ENCODE measurements at regions not wholly inside any gene's neighbourhood (a gene's known extent, or its start where the extent isn't known, plus 50 kb on each side); places are given as distances from the start of the nearest gene placed in this dataset.

GRCh38 chr7:114109721-114110120 is 190.9 kb upstream of the PPP1R3A start:
- TF ChIP-seq CTCF (IDR thresholded peaks at IDR 0.05; ENCODE audit: insufficient read depth, low read length), result peak; percentile 16
- no peak for DNase-seq (ENCODE audit: low read depth)
- no peak overlapping the region for H3K4me3 ChIP-seq (ENCODE audit: low read depth, low read length)

- peak; percentile 31 for DNase-seq (ENCODE audit: low read depth)
- H3K4me3 ChIP-seq (ENCODE audit: low read depth, low read length), result no peak overlapping the region
- no peak for TF ChIP-seq CTCF (IDR thresholded peaks at IDR 0.05; ENCODE audit: insufficient read depth, low read length)
Measured at GRCh38 chr7:114109304-114109703, 190.5 kb upstream of the PPP1R3A start.

- TF ChIP-seq CTCF (IDR thresholded peaks at IDR 0.05; ENCODE audit: insufficient read depth, low read length), result no peak
- no peak for DNase-seq (ENCODE audit: low read depth)
Measured at GRCh38 chr7:114108510-114108909, 189.7 kb upstream of the PPP1R3A start.

GRCh38 chr7:114107522-114107921 is 188.7 kb upstream of the PPP1R3A start:
- H3K4me3 ChIP-seq (ENCODE audit: low read depth, low read length), result no peak overlapping the region
- TF ChIP-seq CTCF (IDR thresholded peaks at IDR 0.05; ENCODE audit: insufficient read depth, low read length), result no peak
- peak; percentile 73 for DNase-seq (ENCODE audit: low read depth)

More at GRCh38 chr7:114108510-114108909, 189.7 kb upstream of the PPP1R3A start:
- no peak overlapping the region for H3K4me3 ChIP-seq (ENCODE audit: low read depth, low read length)

GRCh38 chr7:114104035-114104434 is 185.2 kb upstream of the PPP1R3A start:
- no peak overlapping the region for H3K4me3 ChIP-seq (ENCODE audit: low read depth, low read length)
- no peak for TF ChIP-seq CTCF (IDR thresholded peaks at IDR 0.05; ENCODE audit: insufficient read depth, low read length)
- peak; percentile 57 for DNase-seq (ENCODE audit: low read depth)

- TF ChIP-seq CTCF (IDR thresholded peaks at IDR 0.05; ENCODE audit: insufficient read depth, low read length), result no peak
- no peak for DNase-seq (ENCODE audit: low read depth)
- H3K4me3 ChIP-seq (ENCODE audit: low read depth, low read length), result no peak overlapping the region
Measured at GRCh38 chr7:114102996-114103395, 184.2 kb upstream of the PPP1R3A start.

GRCh38 chr7:114102131-114102530 is 183.3 kb upstream of the PPP1R3A start:
- TF ChIP-seq CTCF (IDR thresholded peaks at IDR 0.05; ENCODE audit: insufficient read depth, low read length), result no peak
- DNase-seq (ENCODE audit: low read depth), result no peak
- no peak overlapping the region for H3K4me3 ChIP-seq (ENCODE audit: low read depth, low read length)
